Liver (tissue), 8 donors: ENCODE measurements at regions not wholly inside any gene's neighbourhood (a gene's known extent, or its start where the extent isn't known, plus 50 kb on each side); places are given as distances from the start of the nearest gene placed in this dataset.
A peak's percentile ranks its signal among the peaks of the same experiment; 100 is the strongest.

Experiments used
- DNase-seq: peaks from one replicate; pipeline ENCODE4 v3.0.0-alpha.2; 2017; ENCODE audit warnings: low spot score
- H3K27ac ChIP-seq, 2 donors: one replicate each; pipeline ENCODE4 v1.7.0; 2013; ENCODE audit warnings: inconsistent platforms in 2 of 2, low read length in 2 of 2, control low read depth in 1 of 2, low read depth in 1 of 2, mild to moderate bottlenecking in 1 of 2
- H3K27me3 ChIP-seq, 4 donors: one replicate each; pipeline versions ENCODE4 v1.6.1 to v1.7.0; 2013; ENCODE audit warnings: low read length in 3 of 4, inconsistent platforms in 1 of 4, mild to moderate bottlenecking in 1 of 4, moderate library complexity in 1 of 4; ENCODE audit not compliant: control insufficient read depth in 4 of 4, insufficient read depth in 4 of 4
- H3K36me3 ChIP-seq, 4 donors: one replicate each; pipeline versions ENCODE4 v1.6.1 to v1.7.0; 2013; ENCODE audit warnings: low read length in 3 of 4, mild to moderate bottlenecking in 3 of 4, low read depth in 1 of 4, moderate library complexity in 1 of 4; ENCODE audit not compliant: control insufficient read depth in 4 of 4, insufficient read depth in 3 of 4
- H3K4me1 ChIP-seq, 4 donors: one replicate each; pipeline versions ENCODE4 v1.6.1 to v1.7.0; 2013; ENCODE audit warnings: low read length in 3 of 4, mild to moderate bottlenecking in 3 of 4, moderate library complexity in 1 of 4; ENCODE audit not compliant: control insufficient read depth in 4 of 4, insufficient read depth in 4 of 4
- H3K4me3 ChIP-seq, 3 donors: one replicate each; pipeline versions ENCODE4 v1.6.1 to v1.7.0; 2013; ENCODE audit warnings: low read length in 3 of 3, control low read depth in 1 of 3, low read depth in 1 of 3, mild to moderate bottlenecking in 1 of 3
- H3K9ac ChIP-seq, 2 donors: one replicate each; pipeline ENCODE4 v1.7.0; 2013; ENCODE audit warnings: low read length in 2 of 2, mild to moderate bottlenecking in 2 of 2, moderate library complexity in 2 of 2, control low read depth in 1 of 2, low read depth in 1 of 2
- H3K9me3 ChIP-seq, 4 donors: one replicate each; pipeline versions ENCODE4 v1.6.1 to v1.7.0; 2013; ENCODE audit warnings: low read length in 3 of 4; ENCODE audit not compliant: control insufficient read depth in 4 of 4
- ATF3 ChIP-seq: IDR thresholded peaks from 2 replicates; pipeline ENCODE4 v1.6.1; 2016; ENCODE audit warnings: antibody characterized with exemption
- CTCF ChIP-seq: fragments of 150-350 bp; IDR thresholded peaks from 2 replicates; pipeline ENCODE4 v1.5.1; 2017; ENCODE audit warnings: improper control_type of control experiment, low read depth, low read length; ENCODE audit not compliant: missing input control
- EGR1 ChIP-seq, 2 donors: IDR thresholded peaks; 2 replicates each; pipeline ENCODE4 v1.6.1; 2016 to 2018; ENCODE audit warnings: antibody characterized with exemption in 2 of 2, low read depth in 2 of 2
- FOXA1 ChIP-seq: IDR thresholded peaks from 2 replicates; pipeline ENCODE4 v1.6.1; 2016; ENCODE audit warnings: antibody characterized with exemption
- FOXA2 ChIP-seq: IDR thresholded peaks from 2 replicates; pipeline ENCODE4 v1.6.1; 2016; ENCODE audit warnings: antibody characterized with exemption
- GABPA ChIP-seq, 2 donors: IDR thresholded peaks in 1 of 2; conservative IDR thresholded peaks in 1 of 2; 2 replicates each; pipeline ENCODE4 v1.6.1; 2016; ENCODE audit warnings: antibody characterized with exemption in 2 of 2, mild to moderate bottlenecking in 1 of 2, moderate library complexity in 1 of 2
- HNF4A ChIP-seq, 2 donors: conservative IDR thresholded peaks; 2 replicates each; pipeline ENCODE4 v1.6.1; 2016; ENCODE audit warnings: antibody characterized with exemption in 2 of 2, mild to moderate bottlenecking in 2 of 2
- HNF4G ChIP-seq: IDR thresholded peaks from 2 replicates; pipeline ENCODE4 v1.6.1; 2016; ENCODE audit warnings: antibody characterized with exemption
- JUND ChIP-seq, 2 donors: IDR thresholded peaks; 2 replicates each; pipeline ENCODE4 v1.6.1; 2016; ENCODE audit warnings: antibody characterized with exemption in 2 of 2
- MAX ChIP-seq: IDR thresholded peaks from 2 replicates; pipeline ENCODE4 v1.6.1; 2016; ENCODE audit warnings: antibody characterized with exemption
- NR2F2 ChIP-seq: IDR thresholded peaks from 2 replicates; pipeline ENCODE4 v1.6.1; 2016; ENCODE audit warnings: antibody characterized with exemption
- RAD21 ChIP-seq, 2 donors: IDR thresholded peaks; 2 replicates each; pipeline ENCODE4 v1.6.1; 2016; ENCODE audit warnings: antibody characterized with exemption in 2 of 2, mild to moderate bottlenecking in 2 of 2
- REST ChIP-seq: IDR thresholded peaks from 2 replicates; pipeline ENCODE4 v1.6.1; 2016; ENCODE audit warnings: antibody characterized with exemption, mild to moderate bottlenecking
- RXRA ChIP-seq, 2 donors: IDR thresholded peaks; 2 replicates each; pipeline ENCODE4 v1.6.1; 2017 to 2018; ENCODE audit warnings: antibody characterized with exemption in 2 of 2, mild to moderate bottlenecking in 1 of 2
- SP1 ChIP-seq: IDR thresholded peaks from 2 replicates; pipeline ENCODE4 v1.6.1; 2018; ENCODE audit warnings: antibody characterized with exemption, mild to moderate bottlenecking
- TAF1 ChIP-seq: conservative IDR thresholded peaks from 2 replicates; pipeline ENCODE4 v1.6.1; 2016; ENCODE audit warnings: antibody characterized with exemption, mild to moderate bottlenecking
- YY1 ChIP-seq: IDR thresholded peaks from 2 replicates; pipeline ENCODE4 v1.6.1; 2016; ENCODE audit warnings: antibody characterized with exemption, mild to moderate bottlenecking
- ZBTB33 ChIP-seq: IDR thresholded peaks from 2 replicates; pipeline ENCODE4 v1.6.1; 2016; ENCODE audit warnings: antibody characterized with exemption
- WGBS: extraction: QIAGEN DNeasy Blood & Tissue Kit; methylation state at CpG from one replicate; pipeline ENCODE4 v1.1.7; 2013; 5-methylcytosine and 5-hydroxymethylcytosine counted together
- donor health status: healthy.
- donor health status: healthy.
- donor health status: healthy.
- donor health status: healthy.
- donor health status: healthy.

GRCh38 chr1:222104694-222105392, 363.0 kb upstream of the DUSP10 start:
- no peaks in the 10 kb centered on the region for H3K27me3 ChIP-seq
- no peak overlapping the region for H3K9ac ChIP-seq
- no peaks in the 10 kb centered on the region for H3K9me3 ChIP-seq
- no peak overlapping the region for H3K4me3 ChIP-seq
- TF ChIP-seq ATF3, result no peak
- TF ChIP-seq JUND (IDR thresholded peaks at IDR 0.05), result no peak
- no peak for TF ChIP-seq EGR1 (IDR thresholded peaks at IDR 0.05; ENCODE audit: low read depth in 2 of 2)
- no peak for TF ChIP-seq RXRA (IDR thresholded peaks at IDR 0.05)
- TF ChIP-seq HNF4A (conservative IDR thresholded peaks at IDR 0.05), result no peak
- no peak for TF ChIP-seq REST
- no peak for TF ChIP-seq GABPA (IDR thresholded peaks at IDR 0.05 in 1 of 2, conservative IDR thresholded peaks at IDR 0.05 in 1 of 2)
- TF ChIP-seq TAF1, result no peak
- TF ChIP-seq FOXA2, result no peak
- TF ChIP-seq ZBTB33, result no peak
- TF ChIP-seq RAD21 (IDR thresholded peaks at IDR 0.05), result no peak
- TF ChIP-seq HNF4G, result no peak
- TF ChIP-seq MAX, result no peak
- no peak for TF ChIP-seq FOXA1
- no peak for TF ChIP-seq SP1
- TF ChIP-seq CTCF, result no peak
- no peak for TF ChIP-seq YY1
- no peak for TF ChIP-seq NR2F2
- WGBS, result 73% methylated on average over 6 of the region's 6 CpGs
- H3K4me1 ChIP-seq, result peaks cover 5 to 16% (median 12%) of the 10 kb centered on the region in 4 donors
- no peak for DNase-seq
- peak overlapping the region; percentile 21 to 46 for H3K27ac ChIP-seq
- H3K36me3 ChIP-seq, result no peaks in the 10 kb centered on the region
